Osteoblast (primary cell): ENCODE measurements at regions not wholly inside any gene's neighbourhood (a gene's known extent, or its start where the extent isn't known, plus 50 kb on each side); places are given as distances from the start of the nearest gene placed in this dataset.
"Not testable (repeated sequence)": the region's sequence is repeated elsewhere in the genome, so short reads cannot be mapped to it uniquely, and the experiment has no call there.

Source experiments
- DNase-seq: peaks from one replicate; pipeline ENCODE4 v3.0.0; 2011; ENCODE audit warnings: low spot score, mixed read lengths; ENCODE audit not compliant: insufficient read length; ENCODE audit errors: missing footprints
- H2AFZ ChIP-seq: 2 replicates; pipeline ENCODE4 v1.6.0; 2011; ENCODE audit warnings: mild to moderate bottlenecking, low read length
- H3K27ac ChIP-seq: 2 replicates; pipeline ENCODE4 v1.5.1; 2011; ENCODE audit warnings: mild to moderate bottlenecking, low read depth, low read length, moderate library complexity
- H3K27me3 ChIP-seq: 2 replicates; pipeline ENCODE4 v1.6.0; 2012; ENCODE audit warnings: mild to moderate bottlenecking, control low read depth, inconsistent platforms, low read length, moderate library complexity; ENCODE audit not compliant: insufficient read depth
- H3K36me3 ChIP-seq: 2 replicates; pipeline ENCODE4 v1.5.1; 2011; ENCODE audit warnings: mild to moderate bottlenecking, low read length, control low read depth, moderate library complexity; ENCODE audit not compliant: insufficient read depth
- H3K4me1 ChIP-seq: 2 replicates; pipeline ENCODE4 v1.5.1; 2011; ENCODE audit warnings: mild to moderate bottlenecking, low read length, control low read depth, moderate library complexity; ENCODE audit not compliant: insufficient read depth
- H3K4me2 ChIP-seq: 2 replicates; pipeline ENCODE4 v1.6.0; 2011; ENCODE audit warnings: mild to moderate bottlenecking, low read length; ENCODE audit not compliant: insufficient read depth
- H3K4me3 ChIP-seq: fragments of 200-600 bp; sonication (generic); 3 replicates; pipeline ENCODE4 v1.5.1; 2012; ENCODE audit warnings: mild to moderate bottlenecking, low read length, inconsistent platforms; ENCODE audit not compliant: insufficient read depth
- H3K79me2 ChIP-seq: 2 replicates; pipeline ENCODE4 v1.6.0; 2012; ENCODE audit warnings: mild to moderate bottlenecking, low read length, control low read depth, inconsistent platforms; ENCODE audit not compliant: insufficient read depth
- H3K9me3 ChIP-seq: 2 replicates; pipeline ENCODE4 v1.5.1; 2011; ENCODE audit warnings: low read depth, low read length, control low read depth
- H4K20me1 ChIP-seq: 2 replicates; pipeline ENCODE4 v1.6.0; 2012; ENCODE audit warnings: mild to moderate bottlenecking, low read length, control low read depth; ENCODE audit not compliant: insufficient read depth
- TF ChIP-seq, protein P1 (sequence below): IDR thresholded peaks from 2 replicates; pipeline ENCODE4 v1.5.1; 2011; ENCODE audit warnings: mild to moderate bottlenecking, low read depth, low read length, moderate library complexity; ENCODE audit errors: extremely low read depth

DNA sequence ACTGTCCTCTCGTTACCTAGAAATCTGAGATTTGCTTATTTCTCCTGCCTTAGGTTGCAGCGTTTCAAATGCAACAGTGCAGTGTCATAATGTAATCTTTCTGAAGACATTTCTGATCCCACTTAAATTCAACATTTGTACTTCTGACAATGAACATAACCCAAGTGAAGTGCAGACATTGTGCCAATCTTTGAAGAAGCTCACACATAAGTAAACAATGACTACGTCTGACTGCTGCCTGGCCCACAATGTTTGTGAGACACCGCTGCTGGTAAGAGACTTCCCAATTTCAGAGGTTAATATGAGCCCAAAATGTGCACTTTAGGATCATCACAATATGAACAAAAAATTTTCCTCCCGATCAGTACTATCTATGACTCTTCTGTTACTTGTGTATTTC lies 84.6 kb upstream of the BCL2L14 start:
- Histone ChIP-seq H3K36me3 (no peaks in the 10 kb centered on the region), H3K4me1 (peaks cover 7% of the 10 kb centered on the region), H3K79me2 (no peaks in the 10 kb centered on the region), H4K20me1 (no peaks in the 10 kb centered on the region), H3K27ac (no peak overlapping the region), H3K4me2 (no peak overlapping the region), H3K27me3 (no peaks in the 10 kb centered on the region), H3K9me3 (no peaks in the 10 kb centered on the region), H3K4me3 (no peak overlapping the region), H2AFZ (no peak overlapping the region)
- TF ChIP-seq, protein P1, sequence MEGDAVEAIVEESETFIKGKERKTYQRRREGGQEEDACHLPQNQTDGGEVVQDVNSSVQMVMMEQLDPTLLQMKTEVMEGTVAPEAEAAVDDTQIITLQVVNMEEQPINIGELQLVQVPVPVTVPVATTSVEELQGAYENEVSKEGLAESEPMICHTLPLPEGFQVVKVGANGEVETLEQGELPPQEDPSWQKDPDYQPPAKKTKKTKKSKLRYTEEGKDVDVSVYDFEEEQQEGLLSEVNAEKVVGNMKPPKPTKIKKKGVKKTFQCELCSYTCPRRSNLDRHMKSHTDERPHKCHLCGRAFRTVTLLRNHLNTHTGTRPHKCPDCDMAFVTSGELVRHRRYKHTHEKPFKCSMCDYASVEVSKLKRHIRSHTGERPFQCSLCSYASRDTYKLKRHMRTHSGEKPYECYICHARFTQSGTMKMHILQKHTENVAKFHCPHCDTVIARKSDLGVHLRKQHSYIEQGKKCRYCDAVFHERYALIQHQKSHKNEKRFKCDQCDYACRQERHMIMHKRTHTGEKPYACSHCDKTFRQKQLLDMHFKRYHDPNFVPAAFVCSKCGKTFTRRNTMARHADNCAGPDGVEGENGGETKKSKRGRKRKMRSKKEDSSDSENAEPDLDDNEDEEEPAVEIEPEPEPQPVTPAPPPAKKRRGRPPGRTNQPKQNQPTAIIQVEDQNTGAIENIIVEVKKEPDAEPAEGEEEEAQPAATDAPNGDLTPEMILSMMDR, result no peak
- no peak for DNase-seq

DNA sequence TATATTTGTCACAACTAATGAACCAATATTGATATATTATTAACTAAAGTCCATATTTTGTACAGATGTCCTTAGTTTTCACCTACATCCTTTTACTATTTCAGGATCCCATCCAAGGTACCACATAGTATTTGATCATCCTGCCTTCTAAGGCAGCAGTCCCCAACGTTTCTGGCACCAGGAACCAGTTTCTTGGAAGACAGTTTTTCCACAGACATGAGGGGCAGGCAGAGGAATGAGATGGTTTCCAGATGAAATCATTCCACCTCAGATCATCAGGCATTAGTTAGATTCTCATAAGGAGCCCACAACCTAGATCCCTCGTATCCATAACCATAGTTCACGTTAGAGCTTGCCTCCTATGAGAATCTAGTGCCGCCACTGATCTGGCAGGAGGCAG lies 82.8 kb upstream of the BCL2L14 start:
- DNase-seq, result no peak

DNA sequence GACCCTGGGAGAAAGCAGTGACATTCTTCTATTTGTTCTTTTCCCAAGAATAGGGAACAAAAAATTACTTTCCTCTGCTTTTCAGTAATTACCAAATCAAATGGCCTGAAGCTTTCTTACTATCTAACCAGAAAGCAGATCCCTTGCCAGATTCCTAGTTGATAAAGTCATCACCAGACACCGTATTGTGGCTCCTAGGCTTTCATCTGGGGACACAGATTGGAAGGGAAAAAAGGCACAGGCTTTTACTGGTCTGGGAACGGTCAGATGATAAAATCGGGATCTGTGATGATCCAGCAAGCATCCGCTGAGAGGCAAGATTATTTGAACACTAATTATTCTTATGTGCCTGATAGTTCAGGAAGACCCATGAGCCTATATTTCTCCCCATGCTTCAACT lies 79.1 kb upstream of the BCL2L14 start:
- H3K79me2 ChIP-seq, result no peaks in the 10 kb centered on the region
- H2AFZ ChIP-seq, result no peak overlapping the region
- no peak for DNase-seq

More for the DNA sequence above, 82.8 kb upstream of the BCL2L14 start:
- no peak overlapping the region for H2AFZ ChIP-seq
- TF ChIP-seq, protein P1, result no peak
- H4K20me1 ChIP-seq, result no peaks in the 10 kb centered on the region
- H3K9me3 ChIP-seq, result no peaks in the 10 kb centered on the region
- no peak overlapping the region for H3K27ac ChIP-seq
- no peaks in the 10 kb centered on the region for H3K36me3 ChIP-seq
- no peaks in the 10 kb centered on the region for H3K4me1 ChIP-seq
- no peak overlapping the region for H3K4me3 ChIP-seq
- no peaks in the 10 kb centered on the region for H3K79me2 ChIP-seq
- no peak overlapping the region for H3K4me2 ChIP-seq
- no peaks in the 10 kb centered on the region for H3K27me3 ChIP-seq

DNA sequence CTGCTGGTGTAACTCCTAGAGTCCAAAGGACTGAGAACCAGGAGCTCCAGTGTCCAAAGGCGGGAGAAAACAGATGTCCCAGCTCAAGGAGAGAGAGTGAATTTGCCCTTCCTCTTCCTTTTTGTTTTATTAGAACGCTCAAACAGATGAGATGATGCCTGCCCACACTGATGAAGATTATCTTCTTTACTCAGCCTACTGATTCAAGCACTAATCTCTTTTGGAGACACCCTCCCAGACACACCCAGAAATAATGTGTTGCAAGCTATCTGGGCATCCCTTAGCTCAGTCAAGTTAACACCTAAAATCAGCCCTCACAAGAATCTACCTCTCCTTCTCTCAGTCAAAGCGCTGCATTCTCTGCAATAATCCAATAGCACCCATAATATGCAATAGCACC lies 78.2 kb upstream of the BCL2L14 start:
- no peak for DNase-seq
- no peaks in the 10 kb centered on the region for H3K79me2 ChIP-seq
- H4K20me1 ChIP-seq, result no peaks in the 10 kb centered on the region
- no peak overlapping the region for H3K4me3 ChIP-seq
- no peaks in the 10 kb centered on the region for H3K9me3 ChIP-seq
- no peak overlapping the region for H2AFZ ChIP-seq
- TF ChIP-seq, protein P1, result no peak
- H3K36me3 ChIP-seq, result no peaks in the 10 kb centered on the region
- H3K4me2 ChIP-seq, result no peak overlapping the region
- H3K27ac ChIP-seq, result no peak overlapping the region
- H3K27me3 ChIP-seq, result no peaks in the 10 kb centered on the region
- H3K4me1 ChIP-seq, result no peaks in the 10 kb centered on the region

More for the DNA sequence above, 79.1 kb upstream of the BCL2L14 start:
- Histone ChIP-seq H3K4me3 (no peak overlapping the region), H3K4me2 (no peak overlapping the region), H3K27me3 (no peaks in the 10 kb centered on the region), H4K20me1 (no peaks in the 10 kb centered on the region), H3K4me1 (no peaks in the 10 kb centered on the region), H3K36me3 (no peaks in the 10 kb centered on the region), H3K27ac (no peak overlapping the region), H3K9me3 (no peaks in the 10 kb centered on the region)
- TF ChIP-seq, protein P1, result no peak

DNA sequence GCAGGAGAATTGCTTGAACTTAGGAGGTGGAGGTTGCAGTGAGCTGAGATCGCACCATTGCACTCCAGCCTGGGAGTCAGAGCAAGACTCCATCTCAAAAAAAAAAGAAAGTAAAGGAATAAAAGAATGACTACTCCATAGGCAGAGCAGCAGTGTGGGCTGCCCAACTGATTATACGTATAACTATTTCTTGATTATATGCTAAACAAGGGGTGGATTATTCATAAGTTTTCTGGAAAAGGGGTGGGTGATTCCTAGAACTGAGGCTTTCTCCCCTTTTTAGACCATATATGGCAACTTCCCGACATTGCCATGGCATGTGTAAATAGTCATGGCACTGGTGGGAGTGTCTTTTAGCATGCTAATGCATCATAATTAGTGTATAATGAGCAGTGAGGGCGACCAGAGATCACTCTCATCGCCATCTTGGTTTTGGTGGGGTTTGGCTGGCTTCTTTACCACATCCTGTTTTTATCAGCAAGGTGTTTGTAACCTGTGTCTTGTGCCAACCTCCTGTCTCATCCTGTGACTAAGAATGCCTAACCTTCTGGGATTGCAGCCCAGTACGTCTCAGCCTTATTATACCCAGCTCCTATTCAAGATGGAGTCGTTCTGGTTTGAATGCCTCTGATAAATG lies 72.3 kb upstream of the BCL2L14 start:
- not testable (repeated sequence) for H2AFZ ChIP-seq

More for the DNA sequence above, 72.3 kb upstream of the BCL2L14 start:
- not testable (repeated sequence) for H3K4me3 ChIP-seq, H3K36me3 ChIP-seq, H3K79me2 ChIP-seq, DNase-seq, H3K9me3 ChIP-seq, H4K20me1 ChIP-seq, H3K4me1 ChIP-seq, H3K27ac ChIP-seq, H3K4me2 ChIP-seq, H3K27me3 ChIP-seq
